K562 (cell line): ENCODE measurements at regions not wholly inside any gene's neighbourhood (a gene's known extent, or its start where the extent isn't known, plus 50 kb on each side); places are given as distances from the start of the nearest gene placed in this dataset.

Experiments
- ATAC-seq: fragments of 200-7000 bp; cut with Tn5 transposase; 3 replicates; pipeline ENCODE4 v1.9.1; 2020; ENCODE audit warnings: moderate library complexity
- BruUV-seq: library from RNA; stranded (reverse); fragments of 400-500 nt; replicated peaks from 2 replicates; lab custom pipeline; 2021; lab: Mats Ljungman, UMichigan
- CTCF ChIA-PET: fragments of 300-600 bp; formaldehyde crosslinking; extraction: SDS; loops from one replicate; lab custom pipeline; 2021; ENCODE audit warnings: low intra/inter-chr PET ratio; lab: Yijun Ruan, JAX
- POLR2A ChIA-PET: fragments of 300-600, 350-650 bp; sonication (Branson Sonifier 250); formaldehyde crosslinking; extraction: SDS; loops from one replicate; lab custom pipeline; 2021; ENCODE audit warnings: antibody characterized with exemption, inconsistent platforms; lab: Yijun Ruan, JAX
- DNase-seq, 4 experiments: peaks; one replicate each; pipeline versions ENCODE4 v3.0.0 to v3.0.0-alpha.2; 2011 to 2018; ENCODE audit warnings: low spot score in 3 of 4, mixed read lengths in 3 of 4; ENCODE audit errors: extremely low read depth in 1 of 4
- FAIRE-seq: peaks from 2 replicates; lab custom pipeline; 2011; peaks lifted over from hg19 to GRCh38; lab: Jason Lieb, UNC
- H2AFZ ChIP-seq: 2 replicates; pipeline ENCODE4 v1.6.0; 2011; ENCODE audit warnings: low read depth, low read length, control low read depth, inconsistent platforms
- H3K27ac ChIP-seq: fragments of 200-600 bp; 3 replicates; pipeline ENCODE4 v1.8.0; 2011; ENCODE audit warnings: low read depth, mild to moderate bottlenecking, control low read depth, inconsistent platforms, low read length, moderate library complexity, mixed read lengths; ENCODE audit errors: extremely low read depth
- H3K27me3 ChIP-seq, 2 experiments: fragments of 300-600 bp in 1 of 2; 2 replicates in 1 of 2; 3 replicates in 1 of 2; pipeline versions ENCODE4 v1.6.0 to v1.8.0; 2011; ENCODE audit warnings: inconsistent platforms in 2 of 2, low read length in 2 of 2, mild to moderate bottlenecking in 1 of 2, mixed read lengths in 1 of 2, moderate library complexity in 1 of 2; ENCODE audit not compliant: control insufficient read depth in 2 of 2, insufficient read depth in 2 of 2
- H3K36me3 ChIP-seq: fragments of 300-600 bp; 3 replicates; pipeline ENCODE4 v1.8.0; 2011; ENCODE audit warnings: mild to moderate bottlenecking, low read length, inconsistent platforms; ENCODE audit not compliant: control insufficient read depth, insufficient read depth
- H3K4me1 ChIP-seq, 2 experiments: fragments of 200-600 bp in 1 of 2; replicated peaks in 1 of 2; 2 replicates in 1 of 2; 3 replicates in 1 of 2; pipeline versions ENCODE4 v1.5.1 to v1.8.0; 2011; ENCODE audit warnings: inconsistent platforms in 2 of 2, low read length in 2 of 2, mild to moderate bottlenecking in 1 of 2, mixed read lengths in 1 of 2, moderate library complexity in 1 of 2; ENCODE audit not compliant: control insufficient read depth in 2 of 2, insufficient read depth in 2 of 2
- H3K4me2 ChIP-seq: 2 replicates; pipeline ENCODE4 v1.6.1; 2011; ENCODE audit warnings: low read length, control low read depth, inconsistent platforms, mixed read lengths; ENCODE audit not compliant: insufficient read depth
- H3K4me3 ChIP-seq: fragments of 200-600 bp; sonication (generic), shearing (Covaris generic); 2 replicates; pipeline ENCODE4 v1.5.1; 2016; ENCODE audit warnings: control low read depth, inconsistent platforms
- H3K79me2 ChIP-seq: fragments of 200-600 bp; 3 replicates; pipeline ENCODE4 v1.8.0; 2011; ENCODE audit warnings: low read length, inconsistent platforms; ENCODE audit not compliant: control insufficient read depth, insufficient read depth
- H3K9ac ChIP-seq, 2 experiments: 2 replicates each; pipeline versions ENCODE4 v1.6.0 to v1.6.1; 2011; ENCODE audit warnings: low read depth in 2 of 2, low read length in 2 of 2, control low read depth in 1 of 2, inconsistent platforms in 1 of 2, mild to moderate bottlenecking in 1 of 2, mixed read lengths in 1 of 2; ENCODE audit not compliant: insufficient read depth in 1 of 2
- H3K9me1 ChIP-seq: one replicate; pipeline ENCODE4 v1.6.0; 2011; ENCODE audit warnings: inconsistent platforms, mild to moderate bottlenecking, low read length, moderate library complexity; ENCODE audit not compliant: control insufficient read depth, insufficient read depth
- H3K9me3 ChIP-seq: replicated peaks from 2 replicates; pipeline ENCODE4 v1.5.1; 2011; ENCODE audit warnings: low read depth, low read length, inconsistent platforms; ENCODE audit not compliant: control insufficient read depth, insufficient read depth
- H4K20me1 ChIP-seq: replicated peaks from 2 replicates; pipeline ENCODE4 v1.6.1; 2011; ENCODE audit warnings: low read length, inconsistent platforms, mixed read lengths; ENCODE audit not compliant: control insufficient read depth, insufficient read depth
- BRD9 ChIP-seq: fragments of 450-650 bp; IDR thresholded peaks from 2 replicates; pipeline ENCODE4 v1.6.1; 2018; ENCODE audit warnings: low read depth; ENCODE audit not compliant: partially characterized antibody
- HDAC1 ChIP-seq, 2 experiments: fragments of 450-650 bp; IDR thresholded peaks; 2 replicates each; pipeline ENCODE4 v1.6.1; 2016 to 2017; ENCODE audit warnings: inconsistent platforms in 1 of 2, mild to moderate bottlenecking in 1 of 2, moderate library complexity in 1 of 2
- MAZ ChIP-seq, 2 experiments: fragments of 450-650 bp in 1 of 2; sonication (generic) in 1 of 2; formaldehyde crosslinking; IDR thresholded peaks in 1 of 2; conservative IDR thresholded peaks in 1 of 2; 2 replicates each; pipeline versions ENCODE4 v1.4.0 to v1.5.0; 2020; ENCODE audit warnings: mild to moderate bottlenecking in 1 of 2, missing genetic modification reagents in 1 of 2
- PRPF4 ChIP-seq: fragments of 200-400 bp; formaldehyde crosslinking; IDR thresholded peaks from one replicate; pipeline ENCODE4 v1.6.1; 2017; ENCODE audit warnings: low read length, low read depth, mild to moderate bottlenecking; ENCODE audit not compliant: insufficient read depth, poor library complexity, severe bottlenecking
- RBM34 ChIP-seq: fragments of 200-400 bp; formaldehyde crosslinking; IDR thresholded peaks from 2 replicates; pipeline ENCODE4 v1.6.1; 2018; ENCODE audit warnings: low read length, borderline replicate concordance; ENCODE audit not compliant: insufficient read depth
- TAF1 ChIP-seq: IDR thresholded peaks from 2 replicates; pipeline ENCODE4 v1.6.1; 2011; ENCODE audit warnings: mild to moderate bottlenecking, low read length, moderate library complexity; ENCODE audit not compliant: insufficient read depth, control insufficient read depth, severe bottlenecking; ENCODE audit errors: extremely low read depth
- THRAP3 ChIP-seq: fragments of 450-650 bp; IDR thresholded peaks from 2 replicates; pipeline ENCODE4 v1.6.1; 2016; ENCODE audit warnings: mild to moderate bottlenecking, inconsistent platforms, borderline replicate concordance
- TRIM28 ChIP-seq: fragments of 450-650 bp; IDR thresholded peaks from 2 replicates; pipeline ENCODE4 v1.6.1; 2017
- ZBTB8A ChIP-seq: fragments of 450-650 bp; IDR thresholded peaks from 2 replicates; pipeline ENCODE4 v1.6.1; 2018; ENCODE audit warnings: mild to moderate bottlenecking, moderate library complexity; ENCODE audit not compliant: partially characterized antibody
- ZNF133 ChIP-seq: fragments of 250-450 bp; sonication (Bioruptor Pico); IDR thresholded peaks from 2 replicates; pipeline ENCODE4 v1.4.0; 2020; ENCODE audit warnings: mild to moderate bottlenecking
- ZNF239 ChIP-seq: fragments of 250-450 bp; sonication (Bioruptor Pico); IDR thresholded peaks from 2 replicates; pipeline ENCODE4 v1.4.0; 2020; ENCODE audit warnings: mild to moderate bottlenecking
- WGBS: fragments of 100-300 bp; shearing (Covaris generic); methylation state at CpG from one replicate; pipeline ENCODE4 v1.1.6; 2016; ENCODE audit warnings: low coverage, mixed read lengths; ENCODE audit not compliant: insufficient coverage; ENCODE audit errors: missing lambda C conversion rate; 5-methylcytosine and 5-hydroxymethylcytosine counted together
- in situ Hi-C: fragments of 300-500 bp; cut with MboI; formaldehyde crosslinking; loops from 4 replicates; pipeline ENCODE4 v1.15.0; 2018; ENCODE audit warnings: inconsistent platforms, mixed read lengths
- intact Hi-C: fragments of 100-400 bp; cut with micrococcal nuclease; formaldehyde crosslinking; loops from 2 replicates; pipeline ENCODE4 v1.14.2; 2022
- TF ChIP-seq, protein P1 (sequence below): fragments of 250-450 bp; sonication (Bioruptor Pico); IDR thresholded peaks from 2 replicates; pipeline ENCODE4 v1.5.0; 2020; ENCODE audit warnings: mild to moderate bottlenecking
- TF ChIP-seq, protein P2 (sequence below): fragments of 450-650 bp; IDR thresholded peaks from 2 replicates; pipeline ENCODE4 v1.6.1; 2016; ENCODE audit warnings: low read depth, mild to moderate bottlenecking, moderate library complexity
- TF ChIP-seq, protein P3 (sequence below): sonication (generic); formaldehyde crosslinking; IDR thresholded peaks from 2 replicates; pipeline ENCODE4 v1.8.1; 2023; ENCODE audit warnings: mild to moderate bottlenecking, missing genetic modification reagents, moderate library complexity
- TF ChIP-seq, protein P4 (sequence below), 2 experiments: IDR thresholded peaks; 2 replicates each; pipeline ENCODE4 v1.6.1; 2011; ENCODE audit warnings: borderline replicate concordance in 1 of 2, control low read depth in 1 of 2, low read depth in 1 of 2, low read length in 1 of 2, mild to moderate bottlenecking in 1 of 2, mixed read lengths in 1 of 2, moderate library complexity in 1 of 2; ENCODE audit not compliant: insufficient read depth in 1 of 2, insufficient read length in 1 of 2, poor library complexity in 1 of 2, severe bottlenecking in 1 of 2; ENCODE audit errors: extremely low read depth in 1 of 2

DNA sequence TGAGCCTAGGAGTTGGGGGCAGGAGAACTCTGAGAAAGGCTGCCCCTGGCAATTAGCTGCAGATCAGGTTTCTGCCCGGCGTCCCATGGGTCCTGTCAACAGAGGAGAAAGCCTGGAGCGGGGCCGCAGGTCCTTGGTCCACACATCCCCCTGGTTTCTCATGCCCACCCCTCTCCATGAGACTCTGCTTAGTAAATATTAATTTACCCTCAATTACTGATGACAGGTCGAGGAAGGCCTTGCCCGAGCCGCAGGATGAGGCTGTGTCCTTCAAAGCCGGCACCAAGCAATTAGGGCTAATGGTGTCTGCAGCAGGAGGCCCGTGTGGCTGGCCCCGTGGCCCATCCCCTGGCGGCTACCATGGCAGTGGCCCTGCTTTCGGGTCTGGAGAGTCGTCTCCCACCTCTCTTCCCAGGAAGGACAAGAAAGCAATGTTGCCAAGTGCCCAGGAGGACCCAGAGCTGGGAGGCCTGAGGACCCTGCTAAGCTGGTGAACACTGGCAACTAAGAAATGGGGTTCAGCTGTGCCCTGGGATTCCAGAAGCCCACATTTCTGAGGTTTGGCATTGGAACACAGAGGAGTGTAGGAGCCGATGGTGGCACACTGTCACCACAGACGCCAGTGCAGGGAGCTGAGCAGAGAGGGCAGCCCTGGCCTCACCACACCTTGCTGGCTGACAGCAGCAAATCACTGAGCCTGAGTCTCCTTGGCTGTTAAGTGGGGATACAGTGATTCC, 114.6 kb downstream of the CPZ start:
- no peak overlapping the region for H2AFZ ChIP-seq
- FAIRE-seq (no peak), ATAC-seq (no peak), DNase-seq (no peak)
- H3K9ac ChIP-seq, result no peak overlapping the region
- peaks cover 0 to 30% of the 10 kb centered on the region in 2 experiments; a peak in 3 of 5 replicates for H3K27me3 ChIP-seq
- CTCF ChIA-PET, result no interaction called here
- no peaks in the 10 kb centered on the region for H3K79me2 ChIP-seq
- no peaks in the 10 kb centered on the region for H4K20me1 ChIP-seq
- no peak overlapping the region for H3K4me2 ChIP-seq
- in situ Hi-C loops, result no loop called here
- H3K9me1 ChIP-seq, result no peaks in the 10 kb centered on the region
- peaks cover 0 to 3% of the 10 kb centered on the region in 2 experiments; a peak in 1 of 5 replicates for H3K4me1 ChIP-seq
- no peaks in the 10 kb centered on the region for H3K9me3 ChIP-seq
- no peak overlapping the region for H3K27ac ChIP-seq
- POLR2A ChIA-PET, result no interaction called here
- intact Hi-C loops, result no loop called here
- no peak overlapping the region for H3K4me3 ChIP-seq
- no peaks in the 10 kb centered on the region for H3K36me3 ChIP-seq
- 0% methylated on average over 13 of the region's 15 CpGs for WGBS
- no TSS peak for BruUV-seq
- no peak for TF ChIP-seq PRPF4
- TF ChIP-seq, protein P1, sequence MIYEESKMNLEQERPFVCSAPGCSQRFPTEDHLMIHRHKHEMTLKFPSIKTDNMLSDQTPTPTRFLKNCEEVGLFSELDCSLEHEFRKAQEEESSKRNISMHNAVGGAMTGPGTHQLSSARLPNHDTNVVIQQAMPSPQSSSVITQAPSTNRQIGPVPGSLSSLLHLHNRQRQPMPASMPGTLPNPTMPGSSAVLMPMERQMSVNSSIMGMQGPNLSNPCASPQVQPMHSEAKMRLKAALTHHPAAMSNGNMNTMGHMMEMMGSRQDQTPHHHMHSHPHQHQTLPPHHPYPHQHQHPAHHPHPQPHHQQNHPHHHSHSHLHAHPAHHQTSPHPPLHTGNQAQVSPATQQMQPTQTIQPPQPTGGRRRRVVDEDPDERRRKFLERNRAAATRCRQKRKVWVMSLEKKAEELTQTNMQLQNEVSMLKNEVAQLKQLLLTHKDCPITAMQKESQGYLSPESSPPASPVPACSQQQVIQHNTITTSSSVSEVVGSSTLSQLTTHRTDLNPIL (CRISPR knock-in tag), result no peak
- no peak for TF ChIP-seq MAZ (CRISPR knock-in tag; conservative IDR thresholded peaks at IDR 0.05 in 1 of 2, IDR thresholded peaks at IDR 0.05 in 1 of 2)
- no peak for TF ChIP-seq TAF1
- no peak for TF ChIP-seq ZBTB8A
- no peak for TF ChIP-seq RBM34
- TF ChIP-seq, protein P2, sequence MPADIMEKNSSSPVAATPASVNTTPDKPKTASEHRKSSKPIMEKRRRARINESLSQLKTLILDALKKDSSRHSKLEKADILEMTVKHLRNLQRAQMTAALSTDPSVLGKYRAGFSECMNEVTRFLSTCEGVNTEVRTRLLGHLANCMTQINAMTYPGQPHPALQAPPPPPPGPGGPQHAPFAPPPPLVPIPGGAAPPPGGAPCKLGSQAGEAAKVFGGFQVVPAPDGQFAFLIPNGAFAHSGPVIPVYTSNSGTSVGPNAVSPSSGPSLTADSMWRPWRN, result no peak
- TF ChIP-seq, protein P3, sequence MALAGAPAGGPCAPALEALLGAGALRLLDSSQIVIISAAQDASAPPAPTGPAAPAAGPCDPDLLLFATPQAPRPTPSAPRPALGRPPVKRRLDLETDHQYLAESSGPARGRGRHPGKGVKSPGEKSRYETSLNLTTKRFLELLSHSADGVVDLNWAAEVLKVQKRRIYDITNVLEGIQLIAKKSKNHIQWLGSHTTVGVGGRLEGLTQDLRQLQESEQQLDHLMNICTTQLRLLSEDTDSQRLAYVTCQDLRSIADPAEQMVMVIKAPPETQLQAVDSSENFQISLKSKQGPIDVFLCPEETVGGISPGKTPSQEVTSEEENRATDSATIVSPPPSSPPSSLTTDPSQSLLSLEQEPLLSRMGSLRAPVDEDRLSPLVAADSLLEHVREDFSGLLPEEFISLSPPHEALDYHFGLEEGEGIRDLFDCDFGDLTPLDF, result no peak
- no peak for TF ChIP-seq ZNF133 (CRISPR knock-in tag)
- TF ChIP-seq, protein P4, sequence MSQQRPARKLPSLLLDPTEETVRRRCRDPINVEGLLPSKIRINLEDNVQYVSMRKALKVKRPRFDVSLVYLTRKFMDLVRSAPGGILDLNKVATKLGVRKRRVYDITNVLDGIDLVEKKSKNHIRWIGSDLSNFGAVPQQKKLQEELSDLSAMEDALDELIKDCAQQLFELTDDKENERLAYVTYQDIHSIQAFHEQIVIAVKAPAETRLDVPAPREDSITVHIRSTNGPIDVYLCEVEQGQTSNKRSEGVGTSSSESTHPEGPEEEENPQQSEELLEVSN (IDR thresholded peaks at IDR 0.05; ENCODE audit: borderline replicate concordance in 1 of 2, extremely low read depth in 1 of 2, insufficient read depth in 1 of 2, insufficient read length in 1 of 2, low read depth in 1 of 2, low read length in 1 of 2, poor library complexity in 1 of 2, severe bottlenecking in 1 of 2), result no peak
- no peak for TF ChIP-seq THRAP3
- no peak for TF ChIP-seq TRIM28
- no peak for TF ChIP-seq HDAC1 (IDR thresholded peaks at IDR 0.05)
- no peak for TF ChIP-seq ZNF239
- no peak for TF ChIP-seq BRD9
